Neural progenitor cell (in vitro differentiated cells): ENCODE measurements at regions not wholly inside any gene's neighbourhood (a gene's known extent, or its start where the extent isn't known, plus 50 kb on each side); places are given as distances from the start of the nearest gene placed in this dataset.
A peak's percentile ranks its signal among the peaks of the same experiment; 100 is the strongest.

ENCODE experiments used
- DNase-seq: peaks from one replicate; pipeline ENCODE4 v3.0.0-alpha.2; 2016; ENCODE audit warnings: low spot score
- H2AFZ ChIP-seq: fragments of 200-600 bp; sonication (generic); replicated peaks from 2 replicates; pipeline ENCODE4 v1.6.1; 2016; ENCODE audit warnings: antibody characterized with exemption
- H3F3A ChIP-seq: fragments of 200-600 bp; sonication (generic); 2 replicates; pipeline ENCODE4 v1.6.1; 2016; ENCODE audit warnings: antibody characterized with exemption, low read depth
- H3K27ac ChIP-seq: fragments of 200-600 bp; sonication (generic); 2 replicates; pipeline ENCODE4 v1.5.1; 2016; ENCODE audit warnings: mild to moderate bottlenecking
- H3K27me3 ChIP-seq: fragments of 200-600 bp; sonication (generic); 2 replicates; pipeline ENCODE4 v1.6.1; 2016; ENCODE audit warnings: mild to moderate bottlenecking, moderate library complexity
- H3K36me3 ChIP-seq: fragments of 200-600 bp; sonication (generic); 2 replicates; pipeline ENCODE4 v1.5.1; 2016
- H3K4me1 ChIP-seq: fragments of 200-600 bp; sonication (generic); 2 replicates; pipeline ENCODE4 v1.6.1; 2016; ENCODE audit warnings: mixed run types
- H3K4me2 ChIP-seq: fragments of 200-600 bp; sonication (generic); 2 replicates; pipeline ENCODE4 v1.6.1; 2016
- H3K4me3 ChIP-seq: fragments of 200-600 bp; sonication (generic); 2 replicates; pipeline ENCODE4 v1.5.1; 2016
- H3K79me2 ChIP-seq: fragments of 200-600 bp; sonication (generic); 2 replicates; pipeline ENCODE4 v1.6.1; 2016; ENCODE audit warnings: low read depth
- H3K9ac ChIP-seq: fragments of 200-600 bp; sonication (generic); 2 replicates; pipeline ENCODE4 v1.6.1; 2016
- H3K9me3 ChIP-seq: fragments of 200-600 bp; sonication (generic); 2 replicates; pipeline ENCODE4 v1.5.1; 2016; ENCODE audit warnings: low read depth
- H4K20me1 ChIP-seq: fragments of 200-600 bp; sonication (generic); 2 replicates; pipeline ENCODE4 v1.6.1; 2016; ENCODE audit warnings: low read depth
- H3K27ac Mint-ChIP-seq: 3 replicates; pipeline ENCODE4 v1.8.0; 2021; ENCODE audit warnings: mixed read lengths
- H3K27me3 Mint-ChIP-seq: 2 replicates; pipeline ENCODE4 v1.8.0; 2022; ENCODE audit warnings: low read depth, mild to moderate bottlenecking, inconsistent platforms, moderate library complexity, mixed read lengths; ENCODE audit not compliant: insufficient read depth
- H3K36me3 Mint-ChIP-seq: 3 replicates; pipeline ENCODE4 v1.8.0; 2021; ENCODE audit warnings: mixed read lengths
- H3K4me1 Mint-ChIP-seq: 3 replicates; pipeline ENCODE4 v1.8.0; 2021; ENCODE audit warnings: mixed read lengths
- H3K4me3 Mint-ChIP-seq: 3 replicates; pipeline ENCODE4 v1.8.0; 2021; ENCODE audit warnings: mild to moderate bottlenecking, moderate library complexity, mixed read lengths
- H3K9me3 Mint-ChIP-seq: 3 replicates; pipeline ENCODE4 v1.8.0; 2020; ENCODE audit warnings: mixed read lengths
- EZH2 ChIP-seq: fragments of 200-600 bp; sonication (generic); IDR thresholded peaks from 2 replicates; pipeline ENCODE4 v1.6.1; 2017; ENCODE audit warnings: antibody characterized with exemption, mild to moderate bottlenecking, moderate library complexity
- EZH2phosphoT487 ChIP-seq: fragments of 200-600 bp; sonication (generic); IDR thresholded peaks from 2 replicates; pipeline ENCODE4 v1.6.1; 2017; ENCODE audit warnings: antibody characterized with exemption
- TF ChIP-seq, protein P1 (sequence below): fragments of 200-600 bp; sonication (generic); IDR thresholded peaks from 2 replicates; pipeline ENCODE4 v1.5.1; 2017; ENCODE audit warnings: antibody characterized with exemption, mild to moderate bottlenecking

DNA sequence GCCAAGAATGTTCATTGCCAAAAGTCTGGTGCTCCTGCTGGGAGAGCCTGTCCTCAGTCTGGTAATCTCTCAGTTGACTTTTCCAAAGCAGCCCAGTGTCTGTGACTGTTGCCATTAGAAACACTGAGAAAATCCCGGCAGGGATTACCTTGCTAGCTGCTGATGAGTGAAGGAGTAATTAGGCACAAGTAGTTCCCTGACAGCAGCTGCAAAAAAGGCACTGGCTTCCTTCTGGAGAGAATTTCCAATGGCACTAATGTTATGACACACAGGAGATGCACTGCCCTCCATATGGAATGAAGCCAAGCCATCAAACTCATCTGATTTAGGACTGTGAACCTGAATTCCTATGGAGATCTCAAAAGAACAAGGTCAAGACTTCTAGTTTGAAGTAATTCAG is 1321.2 kb upstream of the SEL1L start:
- H3K9me3 Mint-ChIP-seq, result no peaks in the 10 kb centered on the region
- peaks cover 9% of the 10 kb centered on the region for H4K20me1 ChIP-seq
- no peaks in the 10 kb centered on the region for H3K79me2 ChIP-seq
- no peak overlapping the region for H3K4me3 ChIP-seq
- peak overlapping the region; percentile 62 for H3K4me2 ChIP-seq
- H3K4me1 Mint-ChIP-seq, result peaks cover 32% of the 10 kb centered on the region
- DNase-seq, result peak; percentile 69
- H3K27me3 Mint-ChIP-seq, result no peaks in the 10 kb centered on the region
- TF ChIP-seq, protein P1, sequence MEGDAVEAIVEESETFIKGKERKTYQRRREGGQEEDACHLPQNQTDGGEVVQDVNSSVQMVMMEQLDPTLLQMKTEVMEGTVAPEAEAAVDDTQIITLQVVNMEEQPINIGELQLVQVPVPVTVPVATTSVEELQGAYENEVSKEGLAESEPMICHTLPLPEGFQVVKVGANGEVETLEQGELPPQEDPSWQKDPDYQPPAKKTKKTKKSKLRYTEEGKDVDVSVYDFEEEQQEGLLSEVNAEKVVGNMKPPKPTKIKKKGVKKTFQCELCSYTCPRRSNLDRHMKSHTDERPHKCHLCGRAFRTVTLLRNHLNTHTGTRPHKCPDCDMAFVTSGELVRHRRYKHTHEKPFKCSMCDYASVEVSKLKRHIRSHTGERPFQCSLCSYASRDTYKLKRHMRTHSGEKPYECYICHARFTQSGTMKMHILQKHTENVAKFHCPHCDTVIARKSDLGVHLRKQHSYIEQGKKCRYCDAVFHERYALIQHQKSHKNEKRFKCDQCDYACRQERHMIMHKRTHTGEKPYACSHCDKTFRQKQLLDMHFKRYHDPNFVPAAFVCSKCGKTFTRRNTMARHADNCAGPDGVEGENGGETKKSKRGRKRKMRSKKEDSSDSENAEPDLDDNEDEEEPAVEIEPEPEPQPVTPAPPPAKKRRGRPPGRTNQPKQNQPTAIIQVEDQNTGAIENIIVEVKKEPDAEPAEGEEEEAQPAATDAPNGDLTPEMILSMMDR, result no peak
- TF ChIP-seq EZH2 (no peak), EZH2phosphoT487 (no peak)
- no peaks in the 10 kb centered on the region for H3K9me3 ChIP-seq
- no peak overlapping the region for H3K27ac ChIP-seq
- H3K27ac Mint-ChIP-seq, result peak overlapping the region; percentile 51
- no peak overlapping the region for H3K4me3 Mint-ChIP-seq
- no peak overlapping the region for H2AFZ ChIP-seq
- H3K36me3 ChIP-seq, result no peaks in the 10 kb centered on the region
- peaks cover 16% of the 10 kb centered on the region for H3F3A ChIP-seq
- no peaks in the 10 kb centered on the region for H3K36me3 Mint-ChIP-seq
- H3K27me3 ChIP-seq, result no peaks in the 10 kb centered on the region
- H3K4me1 ChIP-seq, result peaks cover 25% of the 10 kb centered on the region
- no peak overlapping the region for H3K9ac ChIP-seq

GRCh38 chr14:82855912-82856391 is 1322.3 kb upstream of the SEL1L start:
- peaks cover 32% of the 10 kb centered on the region for H3K4me1 Mint-ChIP-seq
- Histone ChIP-seq H3K27me3 (no peaks in the 10 kb centered on the region), H4K20me1 (peaks cover 9% of the 10 kb centered on the region), H3K4me3 (no peak overlapping the region), H3F3A (peaks cover 16% of the 10 kb centered on the region), H2AFZ (no peak overlapping the region), H3K4me1 (peaks cover 25% of the 10 kb centered on the region), H3K27ac (no peak overlapping the region), H3K9me3 (no peaks in the 10 kb centered on the region), H3K4me2 (no peak overlapping the region), H3K79me2 (no peaks in the 10 kb centered on the region), H3K9ac (no peak overlapping the region), H3K36me3 (no peaks in the 10 kb centered on the region)
- H3K4me3 Mint-ChIP-seq, result no peak overlapping the region
- DNase-seq, result peak; percentile 21
- H3K27me3 Mint-ChIP-seq, result no peaks in the 10 kb centered on the region
- H3K36me3 Mint-ChIP-seq, result no peaks in the 10 kb centered on the region
- no peak overlapping the region for H3K27ac Mint-ChIP-seq
- no peaks in the 10 kb centered on the region for H3K9me3 Mint-ChIP-seq
- TF ChIP-seq EZH2, result no peak
- TF ChIP-seq, protein P1, result peak; percentile 66

- TF ChIP-seq, protein P1, result no peak
- TF ChIP-seq EZH2 (no peak), EZH2phosphoT487 (no peak)
- H3K36me3 Mint-ChIP-seq, result no peaks in the 10 kb centered on the region
- Histone ChIP-seq H3K27ac (no peak overlapping the region), H3K9me3 (no peaks in the 10 kb centered on the region), H3K4me3 (no peak overlapping the region), H3K27me3 (no peaks in the 10 kb centered on the region), H3K9ac (no peak overlapping the region), H3F3A (no peaks in the 10 kb centered on the region), H3K36me3 (no peaks in the 10 kb centered on the region), H3K4me2 (no peak overlapping the region), H3K79me2 (no peaks in the 10 kb centered on the region), H2AFZ (no peak overlapping the region), H4K20me1 (no peaks in the 10 kb centered on the region), H3K4me1 (no peaks in the 10 kb centered on the region)
- H3K27me3 Mint-ChIP-seq, result peaks cover 2% of the 10 kb centered on the region
- H3K27ac Mint-ChIP-seq, result no peak overlapping the region
- no peak for DNase-seq
- peaks cover 9% of the 10 kb centered on the region for H3K9me3 Mint-ChIP-seq
- no peak overlapping the region for H3K4me3 Mint-ChIP-seq
- H3K4me1 Mint-ChIP-seq, result no peaks in the 10 kb centered on the region
Measured at GRCh38 chr14:82861313-82861712, 1327.7 kb upstream of the SEL1L start.
